NCI-H1694 treated with DMSO at 0.1 percent for 48 hours (cell line): ENCODE measurements at regions not wholly inside any gene's neighbourhood (a gene's known extent, or its start where the extent isn't known, plus 50 kb on each side); places are given as distances from the start of the nearest gene placed in this dataset.

Source experiments
- DNase-seq: peaks from one replicate; lab custom pipeline; 2025; lab: John Stamatoyannopoulos, UW

DNA sequence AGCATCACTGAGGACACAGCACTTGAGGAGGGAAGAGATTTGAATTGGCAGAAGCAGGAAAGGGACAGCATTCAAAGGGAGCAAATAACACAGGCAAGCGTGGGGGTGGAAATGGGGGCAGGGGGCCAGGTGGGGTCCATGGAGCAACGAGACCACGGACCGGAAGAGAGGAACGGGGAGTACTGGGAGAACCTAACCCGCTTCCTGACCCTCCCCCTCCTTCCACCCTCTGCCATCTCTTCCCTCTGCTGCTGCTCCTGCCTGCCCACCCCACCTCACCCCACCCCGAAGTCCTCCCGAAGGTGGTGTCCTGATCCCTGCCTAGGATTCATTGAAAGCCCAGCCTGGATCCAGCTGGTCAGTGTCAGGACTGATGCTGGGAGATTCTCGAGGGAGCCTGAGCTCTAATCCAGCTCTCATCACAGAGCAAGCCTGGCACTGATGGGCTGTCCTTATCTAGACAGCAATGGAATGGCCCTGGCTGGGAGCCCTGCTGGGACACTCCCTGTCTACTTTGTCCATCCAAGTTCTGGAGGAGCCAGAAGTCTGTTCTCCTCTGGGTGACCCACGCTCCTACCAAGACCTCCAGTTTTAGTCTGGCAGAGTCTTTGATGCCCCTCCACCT, 105.0 kb downstream of the TRIM29 start:
- no peak for DNase-seq

DNA sequence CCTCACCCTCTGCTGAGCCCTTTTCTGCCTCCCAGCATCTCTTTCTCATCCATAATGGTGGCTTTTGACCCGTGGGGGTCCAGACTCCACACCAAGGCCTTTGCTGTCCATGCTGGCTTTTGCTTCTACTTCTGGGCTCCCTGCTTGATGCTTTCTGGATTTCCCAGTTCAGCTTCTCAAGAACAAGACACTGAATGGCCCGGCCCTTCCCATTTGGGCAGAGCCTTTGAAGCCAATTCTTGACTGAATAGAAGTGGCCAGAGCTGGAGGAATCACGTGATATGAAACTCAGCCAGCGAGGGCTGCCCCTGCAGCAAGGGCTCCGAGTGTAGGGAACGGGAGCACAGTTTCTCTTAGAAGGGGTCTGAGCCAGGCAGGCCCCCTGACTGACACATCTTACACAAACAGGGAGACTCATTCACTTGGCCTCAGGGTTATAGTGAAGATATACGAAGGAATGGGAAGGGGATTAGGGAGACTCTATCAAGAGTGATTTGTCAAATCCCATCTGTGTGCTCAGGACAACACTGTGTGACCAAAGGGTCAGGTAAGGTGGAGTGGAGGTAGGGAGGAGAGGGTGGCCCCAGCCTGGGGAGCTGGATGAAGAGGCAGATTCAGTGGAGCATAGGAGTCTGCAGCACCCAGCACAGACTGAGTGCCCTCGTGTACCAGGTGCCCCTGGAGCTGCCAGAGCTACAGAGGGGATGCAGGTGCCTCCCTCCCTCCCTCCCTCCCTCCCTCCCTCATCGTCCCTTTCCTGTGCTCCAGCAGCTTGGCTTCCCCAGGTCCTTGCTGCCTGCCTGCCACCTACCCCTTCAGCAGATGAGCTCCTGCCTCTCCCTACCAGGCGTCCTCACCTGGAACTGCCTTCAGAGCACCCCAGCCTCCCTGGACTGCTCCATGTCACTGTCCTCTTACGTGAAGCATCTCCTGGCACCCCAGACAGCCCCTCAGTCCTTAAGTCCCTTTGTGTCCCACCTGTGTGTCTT, 106.0 kb downstream of the TRIM29 start:
- no peak for DNase-seq

DNA sequence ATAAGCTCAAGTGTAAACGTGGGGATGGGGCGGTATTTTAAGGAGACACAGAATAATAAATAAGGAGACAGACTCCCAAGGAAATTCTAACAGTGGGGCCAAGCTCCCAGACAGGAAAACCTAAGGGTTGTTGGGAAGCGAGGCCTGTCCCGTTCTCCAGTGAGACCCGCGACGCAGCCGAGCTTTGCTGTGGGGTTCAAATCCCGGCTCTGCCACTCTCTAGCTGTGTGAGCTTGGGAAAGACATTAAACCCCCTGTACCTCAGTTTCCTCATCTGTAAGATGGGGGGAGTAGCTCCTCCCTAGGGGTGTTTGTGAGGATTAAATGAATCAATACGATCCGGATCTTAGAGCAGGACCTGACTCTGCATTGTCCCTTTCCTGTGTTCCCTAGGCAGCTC, 106.8 kb downstream of the TRIM29 start:
- no peak for DNase-seq

DNA sequence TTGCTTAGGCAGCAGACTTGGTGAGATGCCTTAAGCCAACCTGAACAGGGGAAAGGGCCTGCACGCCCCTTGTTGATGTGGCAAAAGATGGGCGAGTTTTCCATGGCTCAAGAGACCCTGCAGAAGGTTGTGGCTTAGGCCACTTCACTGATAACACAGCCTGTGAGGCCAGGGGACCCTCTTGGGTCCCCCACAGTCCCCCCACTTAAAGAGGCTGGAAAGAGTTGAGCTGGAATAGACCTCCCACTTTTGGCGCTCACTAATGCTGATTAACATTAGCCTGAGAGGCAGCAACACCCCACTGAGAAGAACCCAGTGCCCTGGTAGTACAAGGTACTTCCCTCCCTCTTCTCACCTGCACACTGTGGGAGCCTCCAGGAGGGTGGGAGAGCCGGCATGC, 107.5 kb downstream of the TRIM29 start:
- no peak for DNase-seq

DNA sequence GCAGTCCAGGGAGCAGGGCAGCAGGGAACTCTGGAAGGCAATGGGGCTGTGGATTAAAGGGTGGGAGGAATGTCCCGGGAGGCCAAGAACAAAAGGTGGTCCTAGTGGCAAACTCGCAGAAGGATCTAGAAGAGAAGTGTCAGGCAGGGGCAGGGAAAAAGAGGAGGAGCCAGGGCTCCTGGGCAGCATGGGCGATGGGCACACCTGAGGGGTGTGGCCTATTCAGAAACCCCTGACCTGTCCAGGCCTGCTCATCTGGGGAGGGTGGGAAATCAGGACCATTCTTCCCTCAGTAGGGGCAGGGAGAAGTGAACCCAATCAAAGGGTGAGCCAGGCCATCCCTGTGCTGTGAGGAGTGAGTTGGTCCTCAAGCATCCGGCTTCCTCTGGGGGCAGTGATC, 108.6 kb downstream of the TRIM29 start:
- no peak for DNase-seq

DNA sequence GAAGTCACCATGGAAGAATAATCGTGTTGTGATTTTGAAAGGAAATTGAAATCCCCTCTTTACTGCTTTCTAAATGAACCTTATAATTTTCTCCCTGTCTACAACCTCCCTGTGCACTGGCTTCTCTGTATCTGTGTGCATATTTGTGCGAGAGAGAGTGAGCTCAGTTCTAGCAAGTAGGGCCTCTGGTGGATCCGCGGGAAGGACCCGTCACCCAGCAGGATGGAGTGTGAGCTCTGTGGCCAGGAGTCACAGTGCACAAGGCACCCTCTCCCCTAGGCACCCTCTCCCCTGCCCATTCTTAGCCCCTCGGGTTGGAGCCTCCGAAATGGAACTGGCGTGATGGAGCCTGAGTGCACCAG, 109.0 kb downstream of the TRIM29 start:
- no peak for DNase-seq

DNA sequence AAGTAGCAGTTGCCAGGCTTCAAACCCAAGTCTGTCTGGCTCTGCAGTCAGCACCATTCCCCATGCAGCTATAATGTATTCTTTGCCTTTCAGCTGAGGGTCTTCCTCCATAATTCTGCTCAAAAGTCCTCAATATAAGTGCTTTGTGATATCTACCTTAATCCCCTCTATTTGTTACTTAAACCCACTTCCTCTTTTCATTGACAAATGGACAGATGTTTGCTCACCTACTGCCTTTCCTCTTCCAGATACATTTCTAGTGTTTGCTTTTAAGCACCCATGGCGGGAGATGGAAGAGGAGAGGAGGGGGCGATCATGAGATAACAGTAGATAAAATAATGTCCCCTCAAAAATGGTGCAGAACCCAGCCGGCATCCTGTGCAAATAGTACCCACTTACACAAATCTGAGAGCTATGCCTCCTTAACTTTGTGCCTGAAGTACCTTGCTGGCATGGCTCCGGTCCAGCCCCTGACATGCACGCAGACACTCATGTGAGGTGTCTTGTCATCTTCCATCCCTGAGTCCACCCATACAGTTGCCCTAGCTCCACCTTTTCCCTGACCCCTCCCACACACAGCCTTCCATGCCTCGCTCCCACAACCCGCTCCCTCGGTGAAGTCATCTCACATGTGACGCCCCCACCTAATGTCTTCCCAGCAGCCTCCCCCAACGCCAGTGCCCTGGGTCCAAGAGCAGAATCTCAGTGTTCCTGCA, 109.6 kb downstream of the TRIM29 start:
- DNase-seq: no peak

DNA sequence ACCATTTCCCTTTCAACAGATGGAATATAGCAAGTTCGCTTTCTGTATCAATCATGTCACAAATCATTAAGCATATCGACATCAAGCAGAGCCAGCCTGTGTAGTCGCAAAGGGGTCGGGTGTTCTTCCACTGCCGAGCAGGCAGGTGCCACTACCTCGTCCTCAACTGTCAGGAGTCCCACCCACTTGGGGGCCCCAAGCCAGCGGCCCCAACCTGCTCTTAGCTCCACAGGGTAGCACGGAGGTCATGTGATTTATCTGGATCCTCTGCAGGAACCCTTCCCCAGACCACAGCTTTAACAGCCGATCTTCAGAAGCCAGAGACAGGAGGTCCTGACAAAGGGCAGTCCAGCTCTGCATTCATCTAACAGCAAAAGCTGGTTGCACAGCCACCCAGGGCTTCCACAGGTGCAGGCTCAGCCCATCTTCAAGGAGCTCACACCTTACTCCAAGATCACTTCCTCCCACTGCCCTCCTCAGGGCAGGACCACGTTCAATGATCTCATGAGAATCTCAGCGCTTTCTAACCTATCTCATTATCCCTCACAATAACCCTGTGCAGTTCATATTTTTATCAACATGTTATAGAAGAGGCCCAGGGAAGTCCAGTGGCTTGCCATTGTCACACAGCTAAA, 110.2 kb downstream of the TRIM29 start:
- DNase-seq: no peak

DNA sequence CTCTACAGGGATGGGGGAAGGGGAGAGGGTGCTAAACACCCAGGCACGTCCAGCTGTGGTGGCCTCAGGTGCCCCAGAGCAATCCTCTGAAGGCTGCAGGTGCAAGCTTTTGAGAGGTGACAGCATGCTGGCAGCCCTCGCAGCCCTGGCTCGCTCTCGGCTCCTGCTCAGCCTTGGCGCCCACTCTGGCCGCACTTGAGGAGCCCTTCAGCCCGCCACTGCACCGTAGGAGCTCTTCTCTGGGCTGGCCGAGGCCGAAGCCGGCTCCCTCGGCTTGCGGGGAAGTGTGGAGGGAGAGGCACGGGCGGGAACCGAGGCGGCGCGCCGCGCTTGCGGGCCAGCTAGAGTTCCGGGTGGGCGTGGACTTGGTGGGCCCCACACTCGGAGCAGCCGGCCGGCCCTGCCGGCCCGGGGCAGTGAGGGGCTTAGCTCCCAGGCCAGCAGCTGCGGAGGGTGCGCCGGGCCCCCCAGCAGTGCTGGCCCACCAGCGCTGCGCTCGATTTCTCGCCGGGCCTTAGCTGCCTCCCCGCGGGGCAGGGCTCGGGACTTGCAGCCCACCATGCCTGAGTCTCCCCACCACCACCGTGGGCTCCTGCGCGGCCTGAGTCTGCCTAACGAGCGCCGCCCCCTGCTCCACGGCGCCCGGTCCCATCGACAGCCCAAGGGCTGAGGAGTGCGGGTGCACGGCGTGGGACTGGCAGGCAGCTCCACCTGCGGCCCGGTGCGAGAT, 112.1 kb downstream of the TRIM29 start:
- no peak for DNase-seq

DNA sequence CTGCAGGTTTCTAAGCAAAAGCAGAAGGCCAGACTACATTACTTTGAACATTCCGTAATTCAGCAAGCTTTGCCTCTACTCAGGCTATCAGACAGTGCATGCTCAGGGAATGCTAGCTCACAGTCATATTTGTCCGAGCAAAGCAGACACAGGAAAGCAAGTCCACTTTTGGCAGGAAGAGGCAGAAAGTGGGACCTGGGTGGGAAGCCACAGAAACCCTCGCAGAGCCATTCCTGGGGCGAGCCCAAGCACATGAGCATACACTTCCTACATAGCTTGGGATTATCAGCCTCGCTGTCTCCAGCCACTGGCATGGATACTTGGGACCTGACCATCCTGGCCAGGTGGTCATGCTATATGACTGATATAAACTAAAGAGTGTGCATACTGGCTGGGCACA, 113.3 kb downstream of the TRIM29 start:
- no peak for DNase-seq

DNA sequence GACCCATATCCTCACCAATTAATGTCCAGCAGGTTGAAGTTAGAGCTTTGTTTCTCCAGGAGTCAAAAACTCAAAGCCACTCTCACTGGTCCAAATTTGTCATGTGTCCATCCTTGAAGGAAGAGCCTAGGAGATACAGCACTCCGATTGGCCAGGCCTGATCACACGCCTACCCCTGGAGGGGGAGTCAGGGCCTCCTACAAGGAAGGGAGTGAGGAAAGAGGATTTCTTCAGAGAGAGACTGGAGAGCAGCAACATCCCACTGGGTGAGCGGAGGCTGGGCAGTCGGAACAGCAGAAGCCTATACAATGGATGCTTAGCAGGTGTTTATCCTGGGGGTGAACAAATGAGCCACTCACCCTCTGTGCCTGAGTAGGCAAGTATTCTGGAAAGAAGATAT, 113.9 kb downstream of the TRIM29 start:
- DNase-seq: no peak

DNA sequence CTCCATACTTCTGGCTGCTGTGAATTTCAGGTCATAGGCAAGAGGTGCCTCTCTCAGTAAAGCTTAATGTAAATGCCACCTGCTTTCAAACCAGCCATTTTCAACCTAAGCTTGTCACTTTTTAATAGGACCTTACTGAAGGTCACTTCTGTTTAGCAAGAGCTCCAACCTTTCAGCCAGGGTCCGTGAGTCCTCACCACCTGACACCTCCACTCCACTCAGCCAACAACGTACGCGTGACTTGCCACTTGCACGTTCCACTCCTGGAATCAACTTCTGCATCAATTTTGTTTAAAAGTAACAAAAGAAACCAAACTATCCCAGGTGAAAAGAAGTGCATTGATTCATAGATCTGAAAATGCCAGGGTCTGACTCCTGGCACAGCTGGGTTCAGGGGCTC, 114.4 kb downstream of the TRIM29 start:
- DNase-seq: no peak

DNA sequence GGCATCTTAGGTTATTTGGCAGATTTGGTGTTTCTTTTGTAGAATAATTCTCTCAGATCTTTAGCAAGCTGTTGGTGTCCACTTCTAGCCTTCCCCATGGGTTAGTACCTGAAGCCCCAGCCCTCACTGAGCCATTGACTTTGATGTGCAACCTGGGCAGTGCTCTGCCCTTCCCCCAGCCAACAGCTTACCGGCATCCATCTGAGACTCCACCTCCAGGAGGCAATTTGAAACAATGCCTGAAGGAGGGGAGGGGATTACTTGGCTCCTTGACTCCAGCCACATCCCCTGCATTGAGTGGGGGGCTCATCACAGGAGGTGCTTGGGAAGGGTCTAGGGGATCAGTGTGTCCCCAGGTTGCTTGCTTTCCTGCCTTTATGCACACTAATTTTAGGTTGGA, 114.8 kb downstream of the TRIM29 start:
- DNase-seq: no peak

DNA sequence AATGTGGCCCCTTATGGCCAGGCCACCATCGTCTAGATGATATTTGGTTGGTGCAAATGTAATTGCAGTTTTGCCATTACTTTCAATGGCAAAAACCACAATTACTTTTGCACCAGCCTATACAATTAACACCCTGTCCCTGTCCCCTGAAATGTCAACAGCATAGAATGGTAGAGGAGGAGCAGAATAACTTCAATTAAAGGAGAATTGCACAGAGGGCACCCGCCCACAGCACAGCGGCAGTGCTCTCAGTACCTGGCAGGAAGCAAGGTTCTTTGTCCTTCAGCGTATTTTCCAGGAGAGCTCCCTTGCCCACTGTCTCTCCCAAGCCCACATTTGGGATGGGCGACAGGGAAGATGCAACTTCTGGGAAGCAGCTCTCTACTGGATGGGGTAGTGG, 115.3 kb downstream of the TRIM29 start:
- no peak for DNase-seq

DNA sequence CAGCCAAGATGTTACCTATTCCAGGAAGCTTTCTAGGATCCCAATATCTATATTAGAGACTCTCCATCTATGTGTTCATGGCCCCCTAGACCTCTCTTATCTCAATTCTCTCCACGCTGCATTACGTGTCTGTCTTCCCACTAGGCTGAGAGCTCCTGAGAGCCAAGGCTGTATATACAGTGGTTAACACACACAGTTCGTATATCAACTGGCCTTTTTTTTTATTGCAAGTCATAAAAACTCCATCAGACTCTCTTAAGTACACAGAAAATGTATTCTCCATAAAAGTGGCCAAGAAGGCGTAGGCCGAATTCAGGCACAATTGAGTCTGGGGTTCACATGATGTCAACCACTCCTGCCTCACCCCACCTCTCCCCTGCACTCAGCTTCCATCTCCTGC, 115.9 kb downstream of the TRIM29 start:
- DNase-seq: no peak

DNA sequence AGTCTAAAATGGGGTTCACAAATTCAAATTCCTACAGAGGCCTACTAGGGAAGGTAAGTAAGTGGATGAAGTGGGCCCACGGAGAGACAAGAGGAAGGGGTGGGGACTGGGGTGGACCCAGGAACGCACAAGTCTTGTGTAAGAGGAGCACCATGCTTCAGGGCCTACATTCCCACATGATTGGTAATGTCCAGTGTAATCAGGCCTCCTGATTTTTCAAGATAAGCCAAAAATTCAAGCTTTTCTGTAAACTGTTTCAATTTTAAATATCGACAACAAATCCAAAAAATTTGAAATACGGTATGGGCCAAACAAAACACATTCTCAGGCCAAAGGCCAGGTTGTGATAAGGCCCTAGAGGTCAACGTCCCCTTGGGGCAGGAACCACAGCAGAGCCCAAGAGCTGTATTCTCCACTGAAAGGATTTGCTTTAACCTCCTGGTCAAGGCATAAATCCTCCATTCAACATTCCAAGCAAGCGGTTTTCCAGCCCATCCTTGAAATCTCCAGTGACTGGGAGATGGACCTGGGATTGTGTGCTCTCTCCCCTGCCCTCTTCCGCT, 116.4 kb downstream of the TRIM29 start:
- no peak for DNase-seq

DNA sequence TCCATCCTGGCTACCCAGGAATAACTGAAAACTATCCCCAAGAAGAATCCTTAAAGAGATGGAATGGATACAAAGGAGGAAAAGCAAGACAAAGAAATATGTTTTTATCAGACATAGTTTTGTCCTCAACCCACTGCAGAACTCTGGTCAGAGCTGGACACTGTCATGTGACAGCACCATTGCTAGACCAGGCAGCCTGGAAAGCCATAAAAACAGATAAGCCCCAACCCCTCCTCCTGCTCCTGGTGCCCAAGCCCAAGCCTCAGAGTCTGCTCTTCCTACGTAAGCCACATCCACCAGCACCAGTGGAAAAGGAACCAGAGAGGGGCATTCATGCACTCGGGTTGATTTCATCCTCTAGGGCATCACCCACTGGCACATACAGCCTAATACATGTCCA, 116.9 kb downstream of the TRIM29 start:
- no peak for DNase-seq

DNA sequence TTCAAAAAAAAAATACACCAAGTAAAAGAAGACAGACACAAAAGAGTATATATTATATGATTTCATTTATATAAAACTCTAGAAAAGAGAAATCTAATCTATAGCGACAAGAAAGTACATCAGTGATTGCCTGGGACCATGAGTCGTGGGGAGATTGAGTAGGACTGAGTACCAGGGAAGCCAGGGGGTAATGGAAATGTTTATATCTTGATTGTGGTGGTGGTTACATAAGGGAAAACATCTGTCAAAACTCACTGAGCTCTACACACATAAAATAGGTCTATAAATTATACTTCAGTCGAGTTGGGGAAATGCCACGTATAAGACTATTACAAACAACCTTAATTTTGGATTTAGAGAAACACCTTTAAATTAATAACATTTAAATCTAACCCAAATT, 117.4 kb downstream of the TRIM29 start:
- no peak for DNase-seq

DNA sequence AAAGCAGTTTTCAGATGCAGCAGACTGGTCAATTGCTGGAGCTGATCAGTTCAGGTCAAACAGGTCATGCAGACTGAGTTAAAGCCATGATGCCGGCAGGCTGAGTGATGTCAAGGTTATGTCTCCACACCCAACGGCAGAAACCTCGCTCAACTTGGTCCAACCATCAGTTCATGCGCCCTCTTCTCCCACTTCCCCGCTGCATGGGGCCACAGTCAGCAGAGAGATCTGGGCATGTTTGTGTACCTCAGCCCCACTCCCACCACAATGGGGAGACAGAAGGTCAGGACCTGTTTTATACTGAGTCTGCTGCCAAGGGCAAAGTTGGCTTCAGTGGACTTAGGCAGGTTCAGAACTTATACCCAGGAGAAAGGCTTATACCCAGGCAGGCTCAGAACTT, 118.7 kb downstream of the TRIM29 start:
- no peak for DNase-seq

DNA sequence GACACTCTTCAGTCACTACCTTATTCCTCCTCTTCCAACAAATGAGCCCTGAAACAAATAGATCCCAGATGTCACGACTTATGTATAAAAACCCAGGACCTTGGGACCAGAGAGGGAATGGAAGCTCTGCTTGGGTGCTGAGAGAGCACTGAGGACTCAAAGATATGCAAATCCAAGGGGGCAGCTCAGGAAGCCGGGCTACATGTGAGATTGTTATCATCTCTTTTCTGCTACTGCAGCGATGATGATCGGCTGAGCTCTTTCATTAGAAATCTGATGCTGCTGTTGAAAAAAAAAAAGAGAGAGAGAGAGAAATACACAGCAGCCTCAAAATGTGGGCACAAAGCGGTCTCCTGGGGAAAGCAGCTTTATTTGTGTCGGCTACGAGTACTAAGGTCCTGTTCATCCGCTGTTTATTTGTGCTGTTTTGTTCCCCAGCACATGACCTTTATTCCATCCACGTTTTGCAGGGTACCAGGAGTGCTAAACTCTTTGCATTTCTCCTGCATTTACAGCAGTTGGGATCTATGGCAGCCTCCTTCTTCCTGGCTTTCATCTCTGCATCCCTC, 120.2 kb downstream of the TRIM29 start:
- DNase-seq: no peak
